ENCODE measurements at regions not wholly inside any gene's neighbourhood (a gene's known extent, or its start where the extent isn't known, plus 50 kb on each side); places are given as distances from the start of the nearest gene placed in this dataset.
A peak's percentile ranks its signal among the peaks of the same experiment; 100 is the strongest.
"Not testable (repeated sequence)": the region's sequence is repeated elsewhere in the genome, so short reads cannot be mapped to it uniquely, and the experiment has no call there.

DNA sequence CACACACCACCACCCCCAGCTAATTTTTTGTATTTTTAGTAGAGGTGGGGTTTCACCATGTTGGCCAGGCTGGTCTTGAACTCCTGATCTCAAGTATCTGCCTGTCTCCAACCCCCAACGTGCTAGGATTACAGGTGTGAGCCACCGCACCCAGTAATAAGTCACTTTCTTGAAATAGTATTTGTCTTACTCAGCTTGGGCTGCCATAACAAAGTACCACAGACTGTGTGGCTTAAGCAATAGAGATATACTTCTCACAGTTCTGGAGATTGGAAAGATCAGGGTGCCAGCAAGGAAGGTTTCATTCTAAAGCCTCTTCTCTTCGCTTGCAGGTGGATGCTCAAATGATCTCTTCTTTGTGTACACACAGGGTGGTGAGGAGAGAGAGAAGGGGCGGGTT is 99.8 kb downstream of the ARRDC3 start:
- DNase-seq, result no peak

DNA sequence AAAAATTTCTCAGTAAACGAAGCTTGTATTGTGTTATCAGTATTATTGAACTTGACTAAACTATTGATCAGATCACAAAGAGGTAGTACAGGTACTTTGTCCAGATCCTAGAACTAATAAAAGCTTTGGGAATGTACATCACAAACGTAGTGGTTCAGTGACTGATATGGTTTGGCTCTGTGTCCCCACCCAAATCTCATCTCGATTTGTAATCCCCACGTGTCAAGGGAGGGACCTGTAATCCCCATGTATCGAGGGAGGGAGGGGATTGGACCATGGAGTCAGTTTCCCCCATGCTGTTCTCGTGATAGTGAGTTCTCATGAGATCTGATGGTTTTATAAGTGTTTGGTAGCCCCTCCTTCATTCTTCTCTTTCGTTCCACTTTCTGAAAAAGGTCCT is 100.9 kb downstream of the ARRDC3 start:
- no peak for DNase-seq

DNA sequence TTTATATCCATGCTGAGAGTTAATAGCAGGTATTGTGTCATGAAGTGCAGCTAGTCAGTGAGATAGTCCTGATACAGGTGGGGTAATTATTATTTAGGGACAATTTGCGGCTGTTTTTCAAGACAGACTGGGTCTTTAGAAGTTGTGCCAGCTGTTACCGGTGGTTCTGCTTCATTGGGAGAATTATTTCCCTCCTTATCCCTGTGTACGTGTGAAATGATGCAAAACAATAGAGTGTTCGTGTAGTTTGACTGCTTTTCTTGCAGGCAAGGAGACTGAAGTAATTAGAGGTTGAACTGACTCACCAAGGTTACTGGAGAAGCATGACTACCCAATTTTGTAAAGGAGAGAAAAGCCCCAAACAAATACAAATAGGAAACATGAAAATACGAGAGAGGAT is 101.7 kb downstream of the ARRDC3 start:
- DNase-seq, result peak; percentile 42

DNA sequence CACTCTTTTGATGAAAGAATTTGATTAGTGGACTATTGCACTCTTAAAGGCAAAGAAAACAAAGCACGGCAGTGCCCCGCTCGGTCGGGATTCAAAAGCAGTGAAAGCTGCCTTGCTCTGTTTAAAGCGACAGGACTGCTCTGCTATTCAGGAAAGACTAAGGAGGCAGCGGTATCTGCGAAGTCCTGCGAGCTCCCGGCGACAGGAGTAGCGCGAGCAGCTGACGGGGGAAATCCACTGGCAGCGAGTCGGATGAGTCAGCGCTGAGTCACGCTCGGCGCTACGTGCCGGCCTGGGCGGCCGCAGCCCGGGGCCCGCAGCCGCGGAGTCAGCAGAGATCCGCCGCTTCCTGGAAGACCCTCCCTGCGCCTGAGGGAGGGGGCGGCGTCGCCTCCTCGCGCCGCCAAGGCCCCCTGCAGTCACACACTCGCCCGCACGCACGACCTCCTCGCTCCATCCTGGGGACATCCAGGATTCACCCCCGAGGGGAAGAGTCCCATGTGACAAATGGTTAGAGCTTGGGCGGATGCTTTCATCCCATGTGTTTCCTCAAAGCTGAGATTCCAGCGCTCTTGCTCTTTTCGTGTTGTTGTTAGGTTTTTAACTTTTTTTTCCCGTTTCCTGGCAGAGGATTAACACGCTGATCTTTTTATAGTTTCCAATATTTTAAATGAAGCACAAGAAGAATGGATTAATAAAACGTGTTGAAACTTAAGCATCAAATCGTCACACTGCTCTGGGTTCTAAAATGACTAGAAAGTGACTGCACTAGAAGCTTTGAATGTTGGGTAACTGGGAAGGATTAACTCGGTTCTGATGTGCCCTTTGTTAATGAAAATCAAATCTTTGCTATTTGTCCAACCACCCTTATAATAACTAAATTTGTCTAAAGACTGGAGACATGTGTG is 102.5 kb downstream of the ARRDC3 start:
- peak; percentile 68 for DNase-seq

DNA sequence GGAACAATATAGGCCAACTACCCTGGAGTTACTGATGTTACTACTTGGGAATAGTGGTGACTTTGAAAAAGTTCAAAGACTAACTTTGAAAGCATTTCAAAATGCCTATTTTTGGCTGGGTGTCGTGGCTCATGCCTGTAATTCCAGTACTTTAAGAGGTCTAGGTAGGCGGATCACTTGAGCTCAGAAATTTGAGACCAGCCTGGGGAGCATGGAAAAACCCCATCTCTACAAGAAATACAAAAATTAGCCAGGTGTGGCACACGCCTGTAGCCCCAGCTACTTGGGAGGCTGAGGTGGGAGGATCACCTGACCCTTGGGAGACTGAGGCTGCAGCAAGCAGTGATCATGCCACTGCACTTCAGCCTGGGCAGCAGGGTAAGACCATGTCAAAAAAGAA is 105.3 kb downstream of the ARRDC3 start:
- no peak for DNase-seq

DNA sequence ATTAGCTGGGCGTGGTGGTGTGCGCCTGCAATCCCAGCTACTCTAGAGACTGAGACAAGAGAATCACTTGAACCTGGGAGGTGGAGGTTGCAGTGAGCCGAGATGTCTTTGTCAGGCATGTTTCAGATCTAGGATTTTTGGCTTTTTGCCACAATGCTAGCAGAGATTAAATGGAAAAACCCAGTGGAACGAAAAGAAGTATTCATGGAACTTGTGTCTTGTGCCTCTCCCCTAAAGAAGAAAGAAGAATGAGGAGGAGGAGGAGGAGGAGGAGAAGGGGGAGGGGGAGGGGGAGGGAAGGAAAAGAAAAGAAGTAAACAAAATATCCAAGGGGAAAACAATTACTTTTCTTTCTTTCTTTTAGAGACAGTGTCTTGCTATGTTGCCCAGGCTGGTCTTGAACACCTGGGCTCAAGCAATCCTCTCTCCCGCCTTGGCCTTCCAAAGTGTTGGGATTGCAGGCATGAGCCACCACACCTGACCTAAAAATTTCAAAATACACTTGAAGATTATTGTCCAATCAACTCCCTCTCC is 106.0 kb downstream of the ARRDC3 start:
- DNase-seq, result no peak

DNA sequence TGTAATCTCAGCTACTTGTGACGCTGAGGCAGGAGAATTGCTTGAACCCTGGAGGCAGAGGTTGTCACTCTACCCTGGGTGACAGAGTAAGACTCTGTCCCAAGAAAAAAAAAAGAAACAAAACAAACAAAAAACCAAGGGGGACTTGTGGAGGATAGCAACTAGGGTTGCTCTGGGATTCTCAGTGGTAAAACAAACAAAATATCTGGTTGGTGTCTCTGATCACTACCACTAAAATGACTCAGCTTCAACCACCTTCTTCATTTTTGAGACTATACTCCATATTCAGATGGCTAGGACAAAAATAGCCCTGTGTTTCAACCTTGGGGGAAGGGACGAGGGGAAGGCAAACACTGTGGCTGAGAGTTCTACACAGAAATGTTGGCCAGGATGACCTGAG is 110.3 kb downstream of the ARRDC3 start:
- no peak for DNase-seq

DNA sequence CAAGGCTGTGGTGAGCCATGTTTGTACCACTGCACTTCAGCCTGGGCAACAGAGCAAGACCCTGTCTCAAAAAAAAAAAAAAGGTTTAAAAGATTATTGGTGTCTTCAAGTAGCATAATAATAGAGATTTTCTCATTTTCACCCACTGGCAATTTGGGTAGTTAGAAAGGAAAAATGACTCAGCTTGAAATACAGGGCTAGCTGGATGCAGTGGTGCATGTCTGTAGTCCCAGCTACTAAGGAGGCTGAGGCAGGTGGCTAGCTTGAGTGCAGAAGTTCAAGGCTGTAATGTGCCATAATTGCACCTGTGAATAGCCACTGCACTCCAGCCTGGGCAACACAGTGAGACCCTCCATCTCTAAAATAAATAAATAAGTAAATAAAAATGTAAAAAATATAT is 111.1 kb downstream of the ARRDC3 start:
- no peak for DNase-seq

DNA sequence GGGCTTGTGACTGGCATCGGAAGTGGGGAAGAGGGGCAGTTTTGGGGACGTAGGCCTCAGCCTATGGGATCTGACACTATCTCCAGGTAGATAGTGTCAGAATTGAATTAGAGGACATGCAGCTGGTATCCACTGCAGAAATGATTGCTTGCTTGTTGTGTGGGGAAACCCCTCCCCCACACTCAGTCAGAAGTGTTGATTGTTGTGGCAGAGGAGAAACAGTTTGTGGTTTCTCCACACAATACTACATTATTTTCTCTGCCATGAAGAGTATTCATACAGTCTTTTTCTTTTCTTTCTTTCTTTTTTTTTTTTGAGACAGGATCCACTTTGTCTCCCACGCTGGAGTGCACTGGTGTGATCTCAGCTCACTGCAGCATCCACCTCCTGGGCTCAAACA is 113.9 kb downstream of the ARRDC3 start:
- DNase-seq, result no peak

DNA sequence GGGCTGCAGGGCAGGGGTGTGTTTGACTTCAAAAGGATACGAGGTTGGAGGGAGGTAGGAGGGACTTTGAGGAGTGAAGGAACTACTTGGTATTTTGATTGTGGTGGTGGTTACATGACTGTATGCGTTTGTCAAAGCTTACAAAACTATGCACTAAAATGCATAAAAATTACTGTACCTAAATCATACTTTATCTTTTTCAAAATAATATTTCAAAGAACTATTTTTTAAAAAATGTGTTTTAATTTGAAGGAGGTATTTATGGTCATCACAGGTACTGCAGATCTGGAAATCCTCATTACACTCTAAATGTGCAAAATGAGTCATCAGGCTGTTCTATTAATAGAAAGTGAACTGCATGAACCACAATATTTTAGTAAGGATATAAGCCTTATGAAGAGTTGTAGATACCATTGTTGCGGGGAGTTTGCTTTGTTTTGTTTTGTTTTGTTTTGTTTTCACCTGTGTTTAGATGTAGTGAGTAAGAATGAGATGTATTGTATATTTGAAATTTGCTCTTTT is 116.9 kb downstream of the ARRDC3 start:
- DNase-seq, result no peak

DNA sequence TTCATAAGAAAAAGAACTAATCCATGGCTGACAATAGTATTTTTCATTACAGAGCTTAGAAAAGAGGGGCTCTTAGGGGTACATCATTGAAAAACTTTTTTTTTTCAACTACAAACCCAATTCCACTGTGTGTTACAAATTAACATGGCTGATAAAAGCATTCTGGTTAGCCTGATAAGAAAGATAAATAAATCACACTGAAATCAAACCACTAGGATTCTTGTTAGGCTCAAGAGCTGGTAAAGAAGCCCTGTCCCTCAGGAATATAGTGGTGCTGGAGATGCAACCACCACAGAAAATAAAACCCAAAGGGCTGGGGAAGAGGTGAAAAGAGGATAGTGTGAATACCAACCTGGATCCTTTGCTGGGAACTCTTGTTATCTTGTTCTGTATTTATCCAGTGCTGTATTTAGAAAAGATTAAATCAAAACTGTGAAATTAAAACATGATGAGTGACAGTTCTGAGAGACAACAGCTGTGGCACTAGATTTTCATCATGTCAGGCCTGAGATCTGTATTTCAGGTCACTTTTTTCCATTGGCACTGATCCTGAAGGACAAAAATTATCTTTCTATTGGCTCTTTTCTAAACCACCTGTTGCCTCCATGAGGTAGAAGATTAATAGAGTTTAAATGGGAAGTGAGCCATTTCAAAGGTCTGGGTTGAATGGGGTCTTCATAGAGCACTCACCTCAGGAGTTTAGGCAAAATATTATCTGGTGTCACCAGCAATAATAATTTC is 118.6 kb downstream of the ARRDC3 start:
- no peak for DNase-seq

DNA sequence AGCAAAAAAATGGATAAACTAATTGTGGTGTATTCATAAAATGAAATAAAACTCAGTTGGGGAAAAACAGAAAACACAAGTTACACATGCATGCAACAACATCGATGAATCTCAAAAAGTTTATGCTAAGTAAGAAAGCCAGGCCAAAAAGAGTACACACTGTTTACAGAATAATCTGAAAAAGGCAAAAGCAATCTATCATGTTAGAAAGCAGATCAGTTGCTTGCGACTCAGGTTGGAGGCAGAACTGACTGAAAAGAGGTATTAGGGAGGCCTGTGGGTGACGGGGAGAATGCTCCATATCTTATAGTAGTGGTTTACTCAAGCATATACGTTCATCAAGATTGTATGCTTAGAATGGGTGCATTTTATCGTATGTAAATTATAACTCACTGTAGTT is 119.2 kb downstream of the ARRDC3 start:
- no peak for DNase-seq

DNA sequence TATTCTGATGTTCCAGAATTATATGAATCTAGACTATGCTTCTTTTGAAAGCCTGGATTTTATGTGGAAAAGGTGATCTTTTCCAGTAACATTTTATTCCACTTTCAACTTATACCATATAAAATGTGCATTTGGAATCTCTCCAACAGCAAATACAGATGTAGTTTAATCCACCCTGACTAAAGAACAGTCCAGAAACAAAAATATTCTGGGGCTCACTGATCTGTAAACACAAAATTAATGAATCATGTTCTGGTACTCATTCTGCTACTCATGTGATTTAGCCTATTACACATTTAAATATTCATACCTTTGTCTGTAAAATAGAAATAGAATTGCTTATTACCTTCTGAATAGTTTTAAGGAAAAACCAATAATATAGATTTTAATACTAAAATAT is 125.8 kb downstream of the ARRDC3 start:
- no peak for DNase-seq

DNA sequence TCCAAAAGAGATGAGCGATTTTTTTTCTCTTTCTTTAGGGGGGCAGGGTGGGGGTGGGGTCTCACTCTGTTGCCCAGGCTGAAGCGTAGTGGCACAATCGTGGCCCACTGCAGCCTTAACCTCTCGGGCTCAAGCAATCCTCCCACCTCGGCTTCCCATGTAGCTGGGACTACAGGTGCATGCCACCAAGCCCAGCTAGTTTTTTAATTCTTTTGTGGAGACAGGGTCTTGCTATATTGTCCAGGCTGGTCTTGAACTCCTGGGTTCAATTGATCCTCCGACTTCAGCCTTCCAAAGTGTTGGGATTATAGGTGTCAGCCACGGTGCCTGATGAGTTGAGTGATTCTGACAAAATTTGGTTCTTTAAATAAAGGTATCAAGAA is 127.0 kb downstream of the ARRDC3 start:
- DNase-seq, result no peak

DNA sequence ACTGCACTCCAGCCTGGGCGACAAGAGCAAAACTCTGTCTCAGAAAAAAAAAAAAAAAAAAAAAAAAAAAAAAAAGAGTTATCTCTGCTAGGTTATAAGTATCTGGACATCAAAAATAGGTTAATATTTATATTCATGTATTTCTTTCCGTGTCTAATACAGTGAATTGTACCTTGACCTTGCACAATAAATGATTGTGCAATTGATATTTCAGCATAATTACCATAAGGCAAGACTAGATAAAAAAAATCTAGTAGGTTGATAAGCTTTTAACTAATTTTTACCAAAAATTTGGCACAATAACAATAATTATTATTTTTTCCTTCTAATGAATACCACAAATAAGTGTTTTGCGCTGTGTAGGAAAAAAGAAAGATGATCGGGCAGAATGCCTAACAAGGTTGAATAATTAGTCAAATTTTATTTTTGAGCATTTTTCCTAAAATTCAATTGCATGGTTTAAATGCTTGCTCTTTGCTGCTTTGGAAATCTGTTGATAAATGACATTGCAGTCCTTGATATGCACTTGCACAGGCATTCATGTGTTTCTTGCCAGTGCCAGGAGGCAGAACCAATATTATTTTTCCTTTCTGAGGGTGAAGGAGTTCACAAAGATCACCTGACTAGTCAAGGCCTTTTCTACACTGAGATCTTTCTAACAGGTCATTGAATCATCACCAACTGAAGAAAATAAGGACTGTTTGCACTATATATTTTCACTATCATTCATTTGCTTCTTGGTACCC is 127.5 kb downstream of the ARRDC3 start:
- DNase-seq, result no peak

DNA sequence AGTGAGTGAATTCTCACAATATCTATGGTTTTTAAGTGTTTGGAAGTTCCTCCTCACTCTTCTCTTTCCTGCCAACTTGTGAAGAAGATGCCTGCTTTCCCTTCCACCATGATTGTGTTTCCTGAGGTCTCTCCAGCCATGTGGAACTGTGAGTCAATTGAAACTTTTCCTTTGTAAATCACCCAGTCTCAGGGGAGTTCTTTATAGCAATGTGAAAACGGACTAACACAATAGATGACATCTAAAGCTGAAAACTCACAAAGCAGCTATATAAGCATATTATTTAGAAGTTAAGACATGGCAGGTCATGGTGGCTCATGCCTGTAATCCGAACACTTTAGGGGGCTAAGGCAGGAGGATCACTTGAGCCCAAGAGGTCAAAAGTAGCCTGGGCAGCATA is 130.2 kb downstream of the ARRDC3 start:
- no peak for DNase-seq

DNA sequence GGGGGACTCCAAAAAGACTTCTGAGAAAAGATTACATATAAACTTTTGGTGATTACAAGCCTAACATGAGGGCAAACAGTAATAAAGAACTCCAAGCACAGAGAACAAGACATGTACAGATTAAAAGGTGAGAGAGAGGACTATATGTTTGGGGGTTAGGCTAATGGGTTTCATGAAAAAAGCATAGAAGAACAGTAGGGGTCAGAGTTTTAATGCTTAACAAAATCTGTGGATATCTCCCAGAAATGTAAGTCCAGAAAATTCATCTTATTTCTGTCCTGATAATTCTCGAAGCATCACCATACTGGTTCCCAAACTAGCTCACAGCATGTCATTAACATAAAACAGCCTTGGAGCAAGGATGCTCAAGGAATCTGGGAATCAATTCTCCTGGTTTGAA is 137.2 kb downstream of the ARRDC3 start:
- no peak for DNase-seq

DNA sequence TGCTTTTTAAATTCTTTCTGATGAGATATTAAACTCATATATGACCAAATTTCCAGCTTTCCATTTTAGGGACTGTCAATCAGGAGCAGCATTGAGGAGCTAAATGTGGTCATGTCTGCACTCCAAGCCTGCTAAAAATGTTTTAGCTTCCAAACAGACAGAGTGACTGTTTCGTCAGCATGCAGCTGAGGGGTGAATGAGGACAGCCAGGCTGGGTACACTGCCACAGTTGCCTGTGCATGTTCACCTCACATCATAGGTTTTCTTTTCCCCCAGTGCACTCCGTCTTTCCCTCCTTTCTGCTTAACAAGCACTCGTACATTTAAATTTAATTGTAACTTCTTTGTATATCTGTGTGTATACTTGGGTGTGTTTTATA is 138.1 kb downstream of the ARRDC3 start:
- DNase-seq, result no peak

DNA sequence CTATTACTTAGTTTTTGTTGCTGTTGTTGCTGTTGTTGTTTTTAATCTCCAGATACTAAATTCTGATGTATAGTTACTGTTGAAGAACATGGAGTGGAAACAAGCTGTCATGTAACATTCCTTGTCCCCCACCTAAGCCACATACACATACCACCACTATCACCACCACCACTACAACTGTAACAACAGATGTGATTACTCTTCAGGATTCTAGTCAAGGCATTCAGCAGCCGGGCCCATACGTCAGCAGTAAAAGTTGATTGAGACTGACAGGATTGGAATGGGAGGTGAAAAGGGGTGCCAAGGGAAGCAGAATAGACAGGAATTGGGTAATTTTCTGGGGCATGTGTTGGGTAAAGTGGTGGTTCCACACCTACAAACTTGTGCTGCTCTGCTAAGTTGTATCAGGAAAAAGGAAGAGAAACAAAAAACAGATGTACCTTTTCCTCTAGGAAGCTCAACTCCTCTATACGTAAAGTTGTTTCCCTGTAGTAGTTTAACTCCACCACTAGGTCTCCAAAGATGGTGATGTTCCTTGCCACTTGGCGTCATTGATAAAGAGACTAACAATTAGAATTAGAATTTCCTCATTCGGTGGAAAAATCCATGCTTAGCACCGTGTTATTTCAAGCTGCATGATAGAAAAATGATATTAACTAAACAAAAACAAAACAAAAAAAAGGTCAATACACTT is 138.6 kb downstream of the ARRDC3 start:
- no peak for DNase-seq

DNA sequence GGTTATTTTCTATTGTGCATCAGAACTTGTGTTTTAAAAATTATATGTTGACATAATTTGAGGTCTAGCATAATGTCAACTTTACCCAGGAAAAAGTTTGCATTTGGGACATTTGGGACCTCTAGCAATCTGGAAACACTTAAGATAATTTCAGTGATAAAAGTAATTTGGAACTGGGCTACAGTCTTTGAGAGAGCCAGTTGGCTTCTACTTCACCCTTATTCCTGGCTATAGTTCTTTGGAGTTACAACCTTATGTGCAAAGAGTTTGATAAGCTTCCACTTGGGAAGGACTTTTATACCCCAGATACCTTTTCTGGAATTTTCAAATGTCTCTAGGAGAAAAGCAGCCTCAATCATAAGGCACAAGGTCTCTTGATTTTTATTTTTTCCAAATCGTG is 139.3 kb downstream of the ARRDC3 start:
- DNase-seq, result no peak

DNA sequence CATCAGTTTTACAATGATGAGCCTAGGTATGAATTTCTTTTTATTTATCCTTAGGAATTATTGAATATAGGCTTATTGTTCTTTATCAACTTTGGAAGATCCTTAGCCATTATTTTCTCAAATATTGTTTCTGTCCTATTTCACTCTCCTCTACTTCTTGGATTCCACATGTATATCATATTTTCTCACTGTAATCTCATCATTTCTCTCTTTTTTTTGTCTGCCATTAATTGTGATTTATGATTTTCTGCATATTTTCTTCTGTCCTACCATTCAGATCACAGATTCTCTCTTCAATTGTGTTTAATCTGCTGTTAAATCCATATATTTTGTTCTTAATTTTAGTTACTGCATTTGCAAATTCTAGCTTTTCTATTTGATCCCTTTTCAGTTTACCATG is 139.8 kb downstream of the ARRDC3 start:
- DNase-seq, result no peak

DNA sequence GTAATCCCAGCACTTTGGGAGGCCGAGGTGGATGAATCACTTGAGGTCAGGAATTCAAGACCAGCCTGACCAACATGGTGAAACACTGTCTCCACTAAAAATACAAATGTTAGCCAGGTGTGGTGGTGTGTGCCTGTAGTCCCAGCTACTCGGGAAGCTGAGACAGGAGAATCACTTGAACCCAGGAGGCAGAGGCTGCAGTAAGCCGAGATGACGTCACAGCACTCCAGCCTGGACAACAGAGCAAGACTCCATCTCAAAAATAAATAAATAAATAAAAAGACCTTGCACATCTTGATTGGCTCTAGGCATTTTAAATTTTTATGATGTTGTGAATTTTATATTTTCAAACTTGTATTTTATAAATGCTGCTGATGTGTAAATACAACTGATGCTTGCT is 141.7 kb downstream of the ARRDC3 start:
- not testable (repeated sequence) for DNase-seq

DNA sequence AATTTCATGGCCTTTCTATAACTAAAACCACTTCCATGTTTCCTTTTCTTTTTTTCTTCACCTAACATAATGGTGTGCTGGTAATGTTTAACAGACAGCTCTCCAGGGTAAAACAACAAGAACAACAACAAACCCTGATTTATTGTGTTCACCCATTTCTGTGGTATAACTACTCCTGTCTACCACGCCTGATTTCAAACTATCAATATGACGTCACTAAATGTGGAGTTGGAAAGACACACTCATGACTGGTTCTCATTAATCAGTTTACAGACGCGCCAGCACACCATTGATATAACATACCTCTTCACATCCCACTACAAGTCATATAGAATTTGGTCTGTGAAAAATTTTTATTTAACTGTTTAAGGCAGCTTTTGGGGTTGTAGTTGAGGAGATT is 142.9 kb downstream of the ARRDC3 start:
- no peak for DNase-seq
